ENCODE measurements at regions not wholly inside any gene's neighbourhood (a gene's known extent, or its start where the extent isn't known, plus 50 kb on each side); places are given as distances from the start of the nearest gene placed in this dataset.

- no peak for DNase-seq
Measured at GRCh38 chr4:111631215-111631999, 513.8 kb upstream of the FAM241A start.

- no peak for DNase-seq
Measured at GRCh38 chr4:111632641-111633151, 512.6 kb upstream of the FAM241A start.

- DNase-seq = no peak
Measured at GRCh38 chr4:111633663-111634266, 511.5 kb upstream of the FAM241A start.

- no peak for DNase-seq
Measured at GRCh38 chr4:111635646-111636045, 509.6 kb upstream of the FAM241A start.

GRCh38 chr4:111636961-111637585, 508.2 kb upstream of the FAM241A start:
- no peak for DNase-seq

- no peak for DNase-seq
Measured at GRCh38 chr4:111639120-111639690, 506.0 kb upstream of the FAM241A start.

GRCh38 chr4:111639876-111640275, 505.4 kb upstream of the FAM241A start:
- DNase-seq = no peak

GRCh38 chr4:111641813-111642579, 503.3 kb upstream of the FAM241A start:
- peak in 1 of 2 experiments; percentile 32 for DNase-seq

GRCh38 chr4:111648056-111648455, 497.2 kb upstream of the FAM241A start:
- DNase-seq = no peak

GRCh38 chr4:111649308-111649707, 495.9 kb upstream of the FAM241A start:
- no peak for DNase-seq

GRCh38 chr4:111650146-111650545, 495.1 kb upstream of the FAM241A start:
- DNase-seq = no peak

- no peak for DNase-seq
Measured at GRCh38 chr4:111650674-111651086, 494.6 kb upstream of the FAM241A start.

GRCh38 chr4:111652236-111652635, 493.0 kb upstream of the FAM241A start:
- no peak for DNase-seq

- DNase-seq = no peak
Measured at GRCh38 chr4:111652986-111653385, 492.3 kb upstream of the FAM241A start.

- no peak for DNase-seq
Measured at GRCh38 chr4:111662496-111662895, 482.8 kb upstream of the FAM241A start.

- no peak for DNase-seq
Measured at GRCh38 chr4:111664308-111664945, 480.8 kb upstream of the FAM241A start.

GRCh38 chr4:111666826-111667360, 478.4 kb upstream of the FAM241A start:
- no peak for DNase-seq

GRCh38 chr4:111671756-111672155, 473.5 kb upstream of the FAM241A start:
- DNase-seq = no peak

GRCh38 chr4:111675746-111676145, 469.5 kb upstream of the FAM241A start:
- DNase-seq = no peak

- DNase-seq = no peak
Measured at GRCh38 chr4:111676533-111676932, 468.7 kb upstream of the FAM241A start.

- DNase-seq = no peak
Measured at GRCh38 chr4:111678479-111678878, 466.8 kb upstream of the FAM241A start.

GRCh38 chr4:111678908-111679307, 466.3 kb upstream of the FAM241A start:
- no peak for DNase-seq
